ENCODE measurements at regions not wholly inside any gene's neighbourhood (a gene's known extent, or its start where the extent isn't known, plus 50 kb on each side); places are given as distances from the start of the nearest gene placed in this dataset.
"Not testable (repeated sequence)": the region's sequence is repeated elsewhere in the genome, so short reads cannot be mapped to it uniquely, and the experiment has no call there.

- H3F3A ChIP-seq (replicated peaks; ENCODE audit: low read depth); H3K4me1 ChIP-seq (ENCODE audit: insufficient read depth); H3K4me3 Mint-ChIP-seq; H4K20me1 ChIP-seq (replicated peaks; ENCODE audit: insufficient read depth); H3K36me3 ChIP-seq (ENCODE audit: insufficient read depth); H3K27ac ChIP-seq (ENCODE audit: low read depth); H3K79me2 ChIP-seq (replicated peaks; ENCODE audit: insufficient read depth); H3K9me2 ChIP-seq (ENCODE audit: insufficient read depth); H3K4me1 Mint-ChIP-seq; H3K27ac Mint-ChIP-seq; H3K36me3 Mint-ChIP-seq (ENCODE audit: low read depth); H2AFZ ChIP-seq; H3K9me3 Mint-ChIP-seq; H3K27me3 Mint-ChIP-seq (ENCODE audit: insufficient read depth, low read depth, poor library complexity); H3K4me2 ChIP-seq: not testable (repeated sequence)
- peaks cover 14% of the 10 kb centered on the region for H3K27me3 ChIP-seq (ENCODE audit: insufficient read depth)
- ATAC-seq (peak; percentile 57), DNase-seq (ENCODE audit: low spot score) (peak; percentile 58)
- H3K4me3 ChIP-seq = peak overlapping the region; percentile 39; the same call in 1 of the 2 replicates
Observed at GRCh38 chr15:32342772-32343199, 60.3 kb downstream of the GOLGA8K start.

- not testable (repeated sequence) for DNase-seq (ENCODE audit: low spot score); H3K27ac Mint-ChIP-seq; H3K4me3 Mint-ChIP-seq; H3K4me3 ChIP-seq; H3K4me2 ChIP-seq; H3K79me2 ChIP-seq (replicated peaks; ENCODE audit: insufficient read depth); H3K4me1 ChIP-seq (ENCODE audit: insufficient read depth); H3K36me3 ChIP-seq (ENCODE audit: insufficient read depth); H4K20me1 ChIP-seq (replicated peaks; ENCODE audit: insufficient read depth); H2AFZ ChIP-seq; H3K9me3 Mint-ChIP-seq; H3K27ac ChIP-seq (ENCODE audit: low read depth); H3F3A ChIP-seq (replicated peaks; ENCODE audit: low read depth); H3K9me2 ChIP-seq (ENCODE audit: insufficient read depth); H3K27me3 Mint-ChIP-seq (ENCODE audit: insufficient read depth, low read depth, poor library complexity); H3K36me3 Mint-ChIP-seq (ENCODE audit: low read depth); H3K4me1 Mint-ChIP-seq
- peak; percentile 4 for ATAC-seq
- peaks cover 14% of the 10 kb centered on the region for H3K27me3 ChIP-seq (ENCODE audit: insufficient read depth)
Observed at GRCh38 chr15:32342268-32342667, 60.8 kb downstream of the GOLGA8K start.

DNA sequence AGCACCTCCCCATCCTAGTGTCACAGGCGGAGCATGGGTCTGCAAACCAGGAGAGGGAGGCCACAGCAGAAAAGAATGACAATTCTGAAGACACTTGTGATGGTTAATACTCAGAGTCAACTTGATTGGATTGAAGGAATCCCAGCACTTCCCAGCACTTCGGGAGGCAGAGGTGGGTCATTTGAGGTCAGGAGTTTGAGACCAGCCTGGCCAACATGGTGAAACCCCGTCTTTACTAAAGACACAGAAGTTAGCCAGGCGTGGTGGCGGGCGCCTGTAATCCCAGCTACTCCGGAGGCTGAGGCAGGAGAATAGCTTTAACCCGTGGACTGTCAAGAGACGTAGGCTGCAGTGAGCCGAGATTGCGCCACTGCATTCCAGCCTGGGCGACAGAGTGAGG is 61.6 kb downstream of the GOLGA8K start:
- DNase-seq (ENCODE audit: low spot score) = not testable (repeated sequence)

GRCh38 chr15:32336804-32337203 is 66.3 kb downstream of the GOLGA8K start:
- not testable (repeated sequence) for H3K79me2 ChIP-seq (replicated peaks; ENCODE audit: insufficient read depth); H3K4me1 ChIP-seq (ENCODE audit: insufficient read depth); H3K9me3 Mint-ChIP-seq; H3K27ac ChIP-seq (ENCODE audit: low read depth); DNase-seq (ENCODE audit: low spot score); H3K4me3 ChIP-seq; H4K20me1 ChIP-seq (replicated peaks; ENCODE audit: insufficient read depth); ATAC-seq; H3K27me3 Mint-ChIP-seq (ENCODE audit: insufficient read depth, low read depth, poor library complexity); H2AFZ ChIP-seq; H3K4me2 ChIP-seq; H3F3A ChIP-seq (replicated peaks; ENCODE audit: low read depth); H3K36me3 Mint-ChIP-seq (ENCODE audit: low read depth); H3K9me2 ChIP-seq (ENCODE audit: insufficient read depth); H3K27me3 ChIP-seq (ENCODE audit: insufficient read depth); H3K4me1 Mint-ChIP-seq; H3K27ac Mint-ChIP-seq; H3K4me3 Mint-ChIP-seq; H3K36me3 ChIP-seq (ENCODE audit: insufficient read depth)

More for the DNA sequence above, 61.6 kb downstream of the GOLGA8K start:
- not testable (repeated sequence) for H3F3A ChIP-seq (replicated peaks; ENCODE audit: low read depth); H3K4me1 Mint-ChIP-seq; H3K9me3 Mint-ChIP-seq; H4K20me1 ChIP-seq (replicated peaks; ENCODE audit: insufficient read depth); H2AFZ ChIP-seq; H3K27ac Mint-ChIP-seq; H3K4me2 ChIP-seq; H3K4me3 ChIP-seq; H3K27me3 Mint-ChIP-seq (ENCODE audit: insufficient read depth, low read depth, poor library complexity); ATAC-seq; H3K79me2 ChIP-seq (replicated peaks; ENCODE audit: insufficient read depth); H3K4me1 ChIP-seq (ENCODE audit: insufficient read depth); H3K36me3 ChIP-seq (ENCODE audit: insufficient read depth); H3K9me2 ChIP-seq (ENCODE audit: insufficient read depth); H3K36me3 Mint-ChIP-seq (ENCODE audit: low read depth); H3K27ac ChIP-seq (ENCODE audit: low read depth)
- peak overlapping the region; percentile 23; the same call in 1 of the 3 replicates for H3K4me3 Mint-ChIP-seq
- H3K27me3 ChIP-seq (ENCODE audit: insufficient read depth) = peaks cover 11% of the 10 kb centered on the region

GRCh38 chr15:32323353-32323752 is 79.7 kb downstream of the GOLGA8K start:
- H4K20me1 ChIP-seq (replicated peaks; ENCODE audit: insufficient read depth); H3K27ac Mint-ChIP-seq; H3K79me2 ChIP-seq (replicated peaks; ENCODE audit: insufficient read depth); H3K9me2 ChIP-seq (ENCODE audit: insufficient read depth); DNase-seq (ENCODE audit: low spot score); H3K36me3 ChIP-seq (ENCODE audit: insufficient read depth); H3K27me3 Mint-ChIP-seq (ENCODE audit: insufficient read depth, low read depth, poor library complexity); H3K27ac ChIP-seq (ENCODE audit: low read depth); H3K4me2 ChIP-seq; H3K4me3 Mint-ChIP-seq; H3F3A ChIP-seq (replicated peaks; ENCODE audit: low read depth); H3K27me3 ChIP-seq (ENCODE audit: insufficient read depth); H3K9me3 Mint-ChIP-seq; ATAC-seq; H3K36me3 Mint-ChIP-seq (ENCODE audit: low read depth); H3K4me1 Mint-ChIP-seq; H3K4me3 ChIP-seq; H3K4me1 ChIP-seq (ENCODE audit: insufficient read depth); H2AFZ ChIP-seq: not testable (repeated sequence)

GRCh38 chr15:32319247-32319646 is 83.8 kb downstream of the GOLGA8K start:
- ATAC-seq = peak; percentile 73
- not testable (repeated sequence) for H3K27ac Mint-ChIP-seq; H4K20me1 ChIP-seq (replicated peaks; ENCODE audit: insufficient read depth); H3K79me2 ChIP-seq (replicated peaks; ENCODE audit: insufficient read depth); H3K4me2 ChIP-seq; H3K36me3 ChIP-seq (ENCODE audit: insufficient read depth); H3K9me3 Mint-ChIP-seq; H3F3A ChIP-seq (replicated peaks; ENCODE audit: low read depth); H3K4me3 Mint-ChIP-seq; H3K27me3 Mint-ChIP-seq (ENCODE audit: insufficient read depth, low read depth, poor library complexity); H3K27me3 ChIP-seq (ENCODE audit: insufficient read depth); H3K27ac ChIP-seq (ENCODE audit: low read depth); DNase-seq (ENCODE audit: low spot score); H3K4me3 ChIP-seq; H3K9me2 ChIP-seq (ENCODE audit: insufficient read depth); H3K4me1 ChIP-seq (ENCODE audit: insufficient read depth); H2AFZ ChIP-seq; H3K36me3 Mint-ChIP-seq (ENCODE audit: low read depth); H3K4me1 Mint-ChIP-seq

- H2AFZ ChIP-seq; ATAC-seq; H3K36me3 Mint-ChIP-seq (ENCODE audit: low read depth): not testable (repeated sequence)
Observed at GRCh38 chr15:32316482-32316881, 86.6 kb downstream of the GOLGA8K start.

More at GRCh38 chr15:32316482-32316881, 86.6 kb downstream of the GOLGA8K start:
- H3K27ac ChIP-seq (ENCODE audit: low read depth); H3K9me2 ChIP-seq (ENCODE audit: insufficient read depth); H3K4me1 Mint-ChIP-seq; H3K79me2 ChIP-seq (replicated peaks; ENCODE audit: insufficient read depth); H3K4me3 Mint-ChIP-seq; H3F3A ChIP-seq (replicated peaks; ENCODE audit: low read depth); H3K9me3 Mint-ChIP-seq; H3K4me1 ChIP-seq (ENCODE audit: insufficient read depth); H3K36me3 ChIP-seq (ENCODE audit: insufficient read depth); H3K27ac Mint-ChIP-seq; H3K4me3 ChIP-seq; H4K20me1 ChIP-seq (replicated peaks; ENCODE audit: insufficient read depth); DNase-seq (ENCODE audit: low spot score); H3K27me3 Mint-ChIP-seq (ENCODE audit: insufficient read depth, low read depth, poor library complexity); H3K4me2 ChIP-seq: not testable (repeated sequence)
- H3K27me3 ChIP-seq (ENCODE audit: insufficient read depth) = peaks cover 21% of the 10 kb centered on the region
